ENCODE measurements at regions not wholly inside any gene's neighbourhood (a gene's known extent, or its start where the extent isn't known, plus 50 kb on each side); places are given as distances from the start of the nearest gene placed in this dataset.

DNA sequence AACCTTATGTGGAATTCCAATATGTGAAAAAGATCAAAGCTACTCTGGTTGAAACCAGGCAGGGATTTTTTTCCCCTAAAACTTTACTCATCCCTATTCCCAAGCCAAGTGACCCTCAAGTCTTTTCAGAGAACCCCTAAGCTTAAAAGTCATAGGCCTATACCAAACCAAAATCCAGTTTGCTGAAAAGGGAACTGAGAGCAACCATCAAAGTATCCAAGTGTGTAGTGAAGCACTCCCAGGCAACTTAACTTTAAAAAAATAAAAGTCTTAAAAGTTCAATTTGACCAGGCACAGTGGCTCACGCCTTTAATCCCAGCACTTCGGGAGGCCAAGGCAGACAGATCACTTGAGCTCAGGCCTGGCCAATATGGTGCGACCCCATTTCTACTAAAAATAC lies 101.2 kb upstream of the DAAM1 start:
- Histone ChIP-seq H3K4me1 (ENCODE audit: control insufficient read depth in 1 of 2, insufficient read depth in 2 of 2, low read depth in 1 of 2, low read length in 1 of 2) (peaks cover 10 to 20% of the 10 kb centered on the region in 2 experiments; a peak in 3 of 4 replicates), H4K20me1 (ENCODE audit: insufficient read depth) (no peaks in the 10 kb centered on the region), H3K27ac (ENCODE audit: low read depth in 2 of 2, low read length in 1 of 2) (peak overlapping the region; percentile 58 to 75; a peak in 2 of 4 replicates), H3K4me2 (no peak overlapping the region), H3K36me3 (replicated peaks in 1 of 2; ENCODE audit: control insufficient read depth in 1 of 2, insufficient read depth in 2 of 2, low read length in 1 of 2) (no peaks in the 10 kb centered on the region), H3K4me3 (ENCODE audit: low read depth in 2 of 2, low read length in 1 of 2) (no peak overlapping the region), H3K27me3 (ENCODE audit: insufficient read depth) (no peaks in the 10 kb centered on the region), H3K9ac (no peak overlapping the region), H3K9me2 (no peaks in the 10 kb centered on the region), H3F3A (replicated peaks; ENCODE audit: insufficient read depth) (peaks cover 13% of the 10 kb centered on the region), H3K79me2 (ENCODE audit: insufficient read depth) (no peaks in the 10 kb centered on the region), H2AFZ (ENCODE audit: low read depth) (no peak overlapping the region), H3K9me3 (no peaks in the 10 kb centered on the region)
- POLR2A ChIA-PET: no interaction called here
- no peak for DNase-seq
- TF ChIP-seq NRF1 (IDR thresholded peaks at IDR 0.05; ENCODE audit: low read depth, low read length) (no peak), FOSL2 (IDR thresholded peaks at IDR 0.05; ENCODE audit: borderline replicate concordance, low read depth) (no peak), RAD21 (IDR thresholded peaks at IDR 0.05; ENCODE audit: low read length) (no peak), EZH2phosphoT487 (IDR thresholded peaks at IDR 0.05; ENCODE audit: borderline replicate concordance, low read depth) (no peak), CHD2 (IDR thresholded peaks at IDR 0.05; ENCODE audit: low read length, partially characterized antibody) (no peak), RCOR1 (IDR thresholded peaks at IDR 0.05; ENCODE audit: low read length) (no peak), SMC3 (IDR thresholded peaks at IDR 0.05; ENCODE audit: low read depth, low read length) (no peak), TEAD4 (IDR thresholded peaks at IDR 0.05; ENCODE audit: borderline replicate concordance, insufficient read depth) (no peak), MEF2A (IDR thresholded peaks at IDR 0.05; ENCODE audit: borderline replicate concordance, low read depth) (no peak), ELF1 (IDR thresholded peaks at IDR 0.05) (no peak), POLR2AphosphoS5 (IDR thresholded peaks at IDR 0.05; ENCODE audit: low read depth, low read length) (no peak)
- TF ChIP-seq, protein P1, sequence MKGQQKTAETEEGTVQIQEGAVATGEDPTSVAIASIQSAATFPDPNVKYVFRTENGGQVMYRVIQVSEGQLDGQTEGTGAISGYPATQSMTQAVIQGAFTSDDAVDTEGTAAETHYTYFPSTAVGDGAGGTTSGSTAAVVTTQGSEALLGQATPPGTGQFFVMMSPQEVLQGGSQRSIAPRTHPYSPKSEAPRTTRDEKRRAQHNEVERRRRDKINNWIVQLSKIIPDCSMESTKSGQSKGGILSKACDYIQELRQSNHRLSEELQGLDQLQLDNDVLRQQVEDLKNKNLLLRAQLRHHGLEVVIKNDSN (IDR thresholded peaks at IDR 0.05; ENCODE audit: borderline replicate concordance, low read depth): no peak
- TF ChIP-seq, protein P2, sequence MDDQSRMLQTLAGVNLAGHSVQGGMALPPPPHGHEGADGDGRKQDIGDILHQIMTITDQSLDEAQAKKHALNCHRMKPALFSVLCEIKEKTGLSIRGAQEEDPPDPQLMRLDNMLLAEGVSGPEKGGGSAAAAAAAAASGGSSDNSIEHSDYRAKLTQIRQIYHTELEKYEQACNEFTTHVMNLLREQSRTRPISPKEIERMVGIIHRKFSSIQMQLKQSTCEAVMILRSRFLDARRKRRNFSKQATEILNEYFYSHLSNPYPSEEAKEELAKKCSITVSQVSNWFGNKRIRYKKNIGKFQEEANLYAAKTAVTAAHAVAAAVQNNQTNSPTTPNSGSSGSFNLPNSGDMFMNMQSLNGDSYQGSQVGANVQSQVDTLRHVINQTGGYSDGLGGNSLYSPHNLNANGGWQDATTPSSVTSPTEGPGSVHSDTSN (IDR thresholded peaks at IDR 0.05): no peak
- TF ChIP-seq, protein P3, sequence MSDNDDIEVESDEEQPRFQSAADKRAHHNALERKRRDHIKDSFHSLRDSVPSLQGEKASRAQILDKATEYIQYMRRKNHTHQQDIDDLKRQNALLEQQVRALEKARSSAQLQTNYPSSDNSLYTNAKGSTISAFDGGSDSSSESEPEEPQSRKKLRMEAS (IDR thresholded peaks at IDR 0.05; ENCODE audit: low read depth): no peak
- TF ChIP-seq, protein P4, sequence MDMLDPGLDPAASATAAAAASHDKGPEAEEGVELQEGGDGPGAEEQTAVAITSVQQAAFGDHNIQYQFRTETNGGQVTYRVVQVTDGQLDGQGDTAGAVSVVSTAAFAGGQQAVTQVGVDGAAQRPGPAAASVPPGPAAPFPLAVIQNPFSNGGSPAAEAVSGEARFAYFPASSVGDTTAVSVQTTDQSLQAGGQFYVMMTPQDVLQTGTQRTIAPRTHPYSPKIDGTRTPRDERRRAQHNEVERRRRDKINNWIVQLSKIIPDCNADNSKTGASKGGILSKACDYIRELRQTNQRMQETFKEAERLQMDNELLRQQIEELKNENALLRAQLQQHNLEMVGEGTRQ (IDR thresholded peaks at IDR 0.05; ENCODE audit: borderline replicate concordance, low read depth, low read length): no peak
- WGBS (ENCODE audit: low lambda C conversion rate): 92% methylated on average over 3 of the region's 3 CpGs
- CTCF ChIA-PET: interaction anchor here (1.1 kb wide), 1 partner anchor 32 kb away, joined by 3 read pairs; no protein-coding TSS in a partner anchor

DNA sequence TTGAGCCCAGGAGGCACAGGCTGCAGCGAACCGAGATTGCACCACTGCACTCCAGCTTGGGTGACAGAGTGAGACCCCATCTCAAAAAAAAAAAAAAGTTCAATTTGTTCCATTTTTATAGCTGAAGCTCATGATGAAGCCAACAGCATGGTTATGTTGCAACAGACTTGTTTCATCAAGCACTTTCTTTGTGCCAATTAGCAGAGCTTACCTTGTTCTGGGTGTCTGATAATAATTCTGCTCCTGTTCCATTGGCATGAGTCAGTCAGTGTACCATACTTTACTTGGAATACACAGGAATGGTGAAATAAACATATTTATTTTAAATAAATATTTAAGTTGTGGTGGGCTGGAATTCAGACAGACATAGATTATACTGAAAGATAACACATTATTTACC lies 100.8 kb upstream of the DAAM1 start:
- Histone ChIP-seq H3K79me2 (ENCODE audit: insufficient read depth) (no peaks in the 10 kb centered on the region), H2AFZ (ENCODE audit: low read depth) (no peak overlapping the region), H3K27ac (ENCODE audit: low read depth in 2 of 2, low read length in 1 of 2) (no peak overlapping the region), H3K4me1 (ENCODE audit: control insufficient read depth in 1 of 2, insufficient read depth in 2 of 2, low read depth in 1 of 2, low read length in 1 of 2) (peaks cover 10 to 24% of the 10 kb centered on the region in 2 experiments; a peak in 3 of 4 replicates), H3K4me2 (no peak overlapping the region), H3K9me2 (no peaks in the 10 kb centered on the region), H3K36me3 (replicated peaks in 1 of 2; ENCODE audit: control insufficient read depth in 1 of 2, insufficient read depth in 2 of 2, low read length in 1 of 2) (no peaks in the 10 kb centered on the region), H3K27me3 (ENCODE audit: insufficient read depth) (no peaks in the 10 kb centered on the region), H3K9ac (no peak overlapping the region), H4K20me1 (ENCODE audit: insufficient read depth) (no peaks in the 10 kb centered on the region), H3K9me3 (no peaks in the 10 kb centered on the region), H3F3A (replicated peaks; ENCODE audit: insufficient read depth) (peaks cover 13% of the 10 kb centered on the region), H3K4me3 (ENCODE audit: low read depth in 2 of 2, low read length in 1 of 2) (no peak overlapping the region)
- POLR2A ChIA-PET: no interaction called here
- no peak for DNase-seq
- 80% methylated on average over 2 of the region's 2 CpGs for WGBS (ENCODE audit: low lambda C conversion rate)
- CTCF ChIA-PET: interaction anchor here (1.1 kb wide), 1 partner anchor 32 kb away, joined by 3 read pairs; no protein-coding TSS in a partner anchor
- TF ChIP-seq NRF1 (IDR thresholded peaks at IDR 0.05; ENCODE audit: low read depth, low read length) (no peak), FOXM1 (IDR thresholded peaks at IDR 0.05; ENCODE audit: low read depth) (no peak), GABPA (IDR thresholded peaks at IDR 0.05; ENCODE audit: low read depth) (no peak), RXRA (IDR thresholded peaks at IDR 0.05; ENCODE audit: borderline replicate concordance, low read depth) (no peak), SMC3 (IDR thresholded peaks at IDR 0.05; ENCODE audit: low read depth, low read length) (no peak)
- TF ChIP-seq, protein P5, sequence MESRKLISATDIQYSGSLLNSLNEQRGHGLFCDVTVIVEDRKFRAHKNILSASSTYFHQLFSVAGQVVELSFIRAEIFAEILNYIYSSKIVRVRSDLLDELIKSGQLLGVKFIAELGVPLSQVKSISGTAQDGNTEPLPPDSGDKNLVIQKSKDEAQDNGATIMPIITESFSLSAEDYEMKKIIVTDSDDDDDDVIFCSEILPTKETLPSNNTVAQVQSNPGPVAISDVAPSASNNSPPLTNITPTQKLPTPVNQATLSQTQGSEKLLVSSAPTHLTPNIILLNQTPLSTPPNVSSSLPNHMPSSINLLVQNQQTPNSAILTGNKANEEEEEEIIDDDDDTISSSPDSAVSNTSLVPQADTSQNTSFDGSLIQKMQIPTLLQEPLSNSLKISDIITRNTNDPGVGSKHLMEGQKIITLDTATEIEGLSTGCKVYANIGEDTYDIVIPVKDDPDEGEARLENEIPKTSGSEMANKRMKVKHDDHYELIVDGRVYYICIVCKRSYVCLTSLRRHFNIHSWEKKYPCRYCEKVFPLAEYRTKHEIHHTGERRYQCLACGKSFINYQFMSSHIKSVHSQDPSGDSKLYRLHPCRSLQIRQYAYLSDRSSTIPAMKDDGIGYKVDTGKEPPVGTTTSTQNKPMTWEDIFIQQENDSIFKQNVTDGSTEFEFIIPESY (IDR thresholded peaks at IDR 0.05; ENCODE audit: borderline replicate concordance, low read depth): no peak
- TF ChIP-seq, protein P1 (IDR thresholded peaks at IDR 0.05; ENCODE audit: borderline replicate concordance, low read depth): no peak
- TF ChIP-seq, protein P3 (IDR thresholded peaks at IDR 0.05; ENCODE audit: low read depth): no peak
- TF ChIP-seq, protein P4 (IDR thresholded peaks at IDR 0.05; ENCODE audit: borderline replicate concordance, low read depth, low read length): no peak
